ENCODE measurements at regions not wholly inside any gene's neighbourhood (a gene's known extent, or its start where the extent isn't known, plus 50 kb on each side); places are given as distances from the start of the nearest gene placed in this dataset.

- no peaks in the 10 kb centered on the region for H3K36me3 ChIP-seq
- H3K27me3 ChIP-seq: no peaks in the 10 kb centered on the region
- no peak overlapping the region for H3K4me3 ChIP-seq
- intact Hi-C loops (cut with DNase I; ENCODE audit: low total_unique reads): no loop called here
- no peak for TF ChIP-seq POLR2A (IDR thresholded peaks at IDR 0.05)
- TF ChIP-seq CTCF (IDR thresholded peaks at IDR 0.05): no peak
- no peak overlapping the region for H3K27ac ChIP-seq
- no peaks in the 10 kb centered on the region for H3K4me1 ChIP-seq
- H3K9me3 ChIP-seq: no peaks in the 10 kb centered on the region
- DNase-seq: no peak
These were observed 99.8 kb upstream of the CHMP2B start for GRCh38 chr3:87127281-87127680.

- Histone ChIP-seq H3K27ac (no peak overlapping the region), H3K4me3 (no peak overlapping the region), H3K4me1 (no peaks in the 10 kb centered on the region), H3K27me3 (no peaks in the 10 kb centered on the region), H3K36me3 (no peaks in the 10 kb centered on the region), H3K9me3 (no peaks in the 10 kb centered on the region)
- no peak for TF ChIP-seq POLR2A (IDR thresholded peaks at IDR 0.05)
- TF ChIP-seq CTCF (IDR thresholded peaks at IDR 0.05): no peak
- intact Hi-C loops (cut with DNase I; ENCODE audit: low total_unique reads): no loop called here
- no peak for DNase-seq
These were observed 100.8 kb upstream of the CHMP2B start for GRCh38 chr3:87126321-87126720.

GRCh38 chr3:87125116-87125515 lies 102.0 kb upstream of the CHMP2B start:
- Histone ChIP-seq H3K27me3 (no peaks in the 10 kb centered on the region), H3K27ac (no peak overlapping the region), H3K4me1 (no peaks in the 10 kb centered on the region), H3K36me3 (no peaks in the 10 kb centered on the region), H3K9me3 (no peaks in the 10 kb centered on the region), H3K4me3 (no peak overlapping the region)
- intact Hi-C loops (cut with DNase I; ENCODE audit: low total_unique reads): no loop called here
- DNase-seq: no peak
- TF ChIP-seq CTCF (IDR thresholded peaks at IDR 0.05): no peak

- no peaks in the 10 kb centered on the region for H3K27me3 ChIP-seq
- H3K4me3 ChIP-seq: no peak overlapping the region
- intact Hi-C loops (cut with DNase I; ENCODE audit: low total_unique reads): no loop called here
- no peak overlapping the region for H3K27ac ChIP-seq
- H3K36me3 ChIP-seq: no peaks in the 10 kb centered on the region
- H3K9me3 ChIP-seq: no peaks in the 10 kb centered on the region
- no peak for DNase-seq
- TF ChIP-seq POLR2A (IDR thresholded peaks at IDR 0.05): no peak
- TF ChIP-seq CTCF (IDR thresholded peaks at IDR 0.05): no peak
- H3K4me1 ChIP-seq: no peaks in the 10 kb centered on the region
These were observed 104.3 kb upstream of the CHMP2B start for GRCh38 chr3:87122766-87123165.

- no peaks in the 10 kb centered on the region for H3K27me3 ChIP-seq
- no peak for TF ChIP-seq CTCF (IDR thresholded peaks at IDR 0.05)
- TF ChIP-seq POLR2A (IDR thresholded peaks at IDR 0.05): no peak
- H3K4me1 ChIP-seq: no peaks in the 10 kb centered on the region
- H3K36me3 ChIP-seq: no peaks in the 10 kb centered on the region
- no peak overlapping the region for H3K27ac ChIP-seq
- intact Hi-C loops (cut with DNase I; ENCODE audit: low total_unique reads): no loop called here
- no peak for DNase-seq
- no peaks in the 10 kb centered on the region for H3K9me3 ChIP-seq
- H3K4me3 ChIP-seq: no peak overlapping the region
These were observed 105.3 kb upstream of the CHMP2B start for GRCh38 chr3:87121856-87122255.
